GM21825 (cell line): ENCODE measurements at regions not wholly inside any gene's neighbourhood (a gene's known extent, or its start where the extent isn't known, plus 50 kb on each side); places are given as distances from the start of the nearest gene placed in this dataset.
A peak's percentile ranks its signal among the peaks of the same experiment; 100 is the strongest.

Experiments used
- ATAC-seq: cut with Tn5 transposase; IDR thresholded peaks from one replicate; pipeline ENCODE4 v1.9.1; 2021; ENCODE audit warnings: mild to moderate bottlenecking, moderate library complexity; ENCODE audit not compliant: unreplicated experiment

DNA sequence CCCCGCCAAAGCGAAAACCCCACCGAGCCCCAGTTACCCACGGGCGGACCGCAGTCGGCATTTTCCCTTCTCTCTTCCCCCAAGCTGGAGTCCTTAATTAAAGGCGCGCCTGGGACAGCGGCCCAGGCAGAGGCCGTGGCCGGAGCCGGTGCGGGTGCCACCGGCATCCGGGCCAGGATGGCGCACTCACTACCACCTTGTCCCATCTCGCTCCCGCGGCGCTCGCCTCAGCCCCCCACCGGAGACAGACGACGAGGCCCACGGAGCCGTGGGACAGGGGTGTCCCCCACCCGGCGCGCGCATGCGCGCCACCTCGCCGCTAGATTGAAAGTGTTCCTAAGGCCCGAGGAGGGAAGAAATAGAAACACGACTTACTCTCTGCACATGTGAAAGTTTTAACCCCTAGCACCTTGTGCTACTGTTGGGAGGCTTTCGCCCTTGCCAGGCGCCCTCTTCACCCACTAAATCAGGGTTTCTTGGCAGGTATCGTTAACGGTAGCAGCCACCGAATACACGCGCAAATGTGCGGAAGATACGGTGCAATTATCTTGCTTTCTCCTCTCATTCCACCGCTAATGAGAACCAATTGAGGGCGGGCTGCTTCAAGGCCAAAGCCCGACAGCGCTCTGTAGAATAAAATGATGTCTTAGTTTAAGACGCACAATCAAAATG, 64.3 kb upstream of the CCDC160 start:
- peak; percentile 38 for ATAC-seq

DNA sequence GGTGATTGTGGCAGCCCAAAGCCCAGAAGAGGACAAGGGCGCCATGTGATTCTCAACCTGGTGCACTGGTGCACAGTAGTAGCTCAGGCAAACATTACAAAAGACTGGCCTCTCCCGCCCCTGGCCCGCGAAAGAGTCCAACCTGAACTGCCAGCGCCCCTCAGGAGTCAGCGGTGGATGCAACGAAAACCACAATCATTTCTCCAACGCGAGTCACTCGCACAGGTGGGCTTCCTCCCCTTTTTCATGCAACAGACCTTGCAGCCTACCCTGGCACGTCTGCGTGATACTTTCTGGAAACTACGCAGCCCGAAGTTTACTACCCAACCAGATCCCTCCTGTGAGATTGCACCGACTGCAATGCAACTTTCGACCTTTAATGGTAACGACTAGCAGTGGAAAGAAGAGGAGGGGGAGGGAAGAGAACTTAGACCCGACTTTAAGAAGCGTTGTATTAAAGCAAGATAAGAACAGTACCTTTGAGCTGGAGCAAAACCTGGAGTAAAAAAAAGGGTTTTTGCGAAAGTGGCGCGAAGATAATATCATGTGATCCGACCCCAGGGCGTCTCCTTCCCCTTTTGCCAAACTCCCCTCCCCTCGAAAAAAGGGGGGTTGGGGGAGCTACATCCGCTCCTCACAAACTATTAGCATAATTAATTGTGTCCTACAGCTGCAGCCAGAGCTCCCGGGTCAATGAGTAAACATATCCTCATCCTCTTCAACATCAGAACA, 63.3 kb upstream of the CCDC160 start:
- ATAC-seq, result no peak

- ATAC-seq, result no peak
Measured at GRCh38 chrX:134174273-134174660, 62.7 kb upstream of the CCDC160 start.

DNA sequence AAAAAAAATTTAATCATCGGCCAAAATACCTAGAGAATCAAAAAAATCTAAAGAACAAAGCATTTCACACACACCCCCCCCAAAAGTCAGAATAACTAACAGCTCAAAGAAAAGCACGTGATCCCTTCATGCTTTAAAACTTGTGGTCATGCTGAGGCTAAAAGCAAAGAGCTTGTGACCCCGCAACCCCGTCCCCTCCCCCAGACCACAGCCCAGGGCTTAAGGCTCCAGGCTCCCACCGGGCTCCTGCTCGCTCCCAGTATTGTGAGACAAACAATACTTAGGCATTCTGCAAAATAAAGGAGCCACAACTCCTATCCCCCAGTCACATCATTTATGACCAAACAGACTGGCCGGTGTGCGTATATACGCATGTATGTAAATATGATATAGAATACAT, 62.1 kb upstream of the CCDC160 start:
- no peak for ATAC-seq

DNA sequence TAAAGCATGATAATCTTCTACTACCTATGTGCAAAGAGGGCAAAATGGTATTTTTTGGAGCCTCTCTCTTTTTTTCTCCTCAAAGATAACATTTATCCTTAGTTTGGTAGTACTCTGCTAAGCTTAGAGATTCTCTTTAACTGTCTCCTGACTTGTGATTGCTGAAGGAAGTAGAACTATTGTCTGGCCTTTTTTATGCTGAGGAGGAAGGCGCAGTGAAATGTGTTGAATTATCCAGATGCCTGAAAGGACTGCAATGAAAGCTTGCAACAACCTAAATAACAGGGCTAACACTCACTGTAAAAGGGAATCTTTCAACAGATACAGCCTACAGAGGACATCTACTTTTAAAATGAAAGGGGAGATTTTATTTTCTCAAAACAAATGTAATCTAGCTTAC, 59.5 kb upstream of the CCDC160 start:
- no peak for ATAC-seq

- no peak for ATAC-seq
Measured at GRCh38 chrX:134180601-134181274, 56.2 kb upstream of the CCDC160 start.

- no peak for ATAC-seq
Measured at GRCh38 chrX:134181275-134181660, 55.7 kb upstream of the CCDC160 start.

DNA sequence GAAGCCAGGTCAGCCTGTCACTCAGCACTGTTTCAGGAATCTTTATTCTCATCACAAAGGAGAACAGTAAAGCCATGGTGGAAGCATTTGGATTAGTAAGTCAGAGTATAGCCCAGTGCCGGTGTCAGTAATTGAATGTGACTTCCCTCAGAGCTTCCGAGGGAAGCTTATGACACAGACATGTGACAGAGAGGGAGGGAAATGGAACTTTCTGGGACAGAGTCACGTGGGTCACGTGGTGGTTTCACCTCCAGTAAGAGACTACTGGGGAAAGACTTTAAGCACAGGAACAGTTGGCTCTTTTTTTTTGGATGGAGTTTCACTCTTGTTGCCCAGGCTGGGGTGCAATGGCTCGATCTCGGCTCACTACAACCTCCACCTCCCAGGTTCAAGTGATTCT, 53.3 kb upstream of the CCDC160 start:
- no peak for ATAC-seq

GRCh38 chrX:134184936-134185335, 52.0 kb upstream of the CCDC160 start:
- no peak for ATAC-seq

GRCh38 chrX:134186362-134187121, 50.4 kb upstream of the CCDC160 start:
- peak; percentile 86 for ATAC-seq
